Stimulated activated CD4-positive, alpha-beta T cell treated with anti-CD3 and anti-CD28 coated beads, Interleukin-15, amount 100 ng/mL, for 24 hours (primary cell): ENCODE measurements at regions not wholly inside any gene's neighbourhood (a gene's known extent, or its start where the extent isn't known, plus 50 kb on each side); places are given as distances from the start of the nearest gene placed in this dataset.

Experiments used
- DNase-seq: peaks from one replicate; pipeline ENCODE4 v3.0.0-alpha.2; 2020

GRCh38 chr11:106217456-106217855, 140.0 kb downstream of the AASDHPPT start:
- DNase-seq = no peak

- DNase-seq = no peak
These were observed 140.6 kb downstream of the AASDHPPT start for GRCh38 chr11:106218106-106218505.

GRCh38 chr11:106222626-106223025, 145.2 kb downstream of the AASDHPPT start:
- DNase-seq = no peak

- DNase-seq = no peak
These were observed 146.7 kb downstream of the AASDHPPT start for GRCh38 chr11:106224172-106224571.

- DNase-seq = no peak
These were observed 151.5 kb downstream of the AASDHPPT start for GRCh38 chr11:106228996-106229395.

GRCh38 chr11:106231591-106231990, 154.1 kb downstream of the AASDHPPT start:
- DNase-seq = no peak

- DNase-seq = no peak
These were observed 155.7 kb downstream of the AASDHPPT start for GRCh38 chr11:106233191-106233590.

GRCh38 chr11:106234794-106235193, 157.3 kb downstream of the AASDHPPT start:
- no peak for DNase-seq

- DNase-seq = no peak
These were observed 158.8 kb downstream of the AASDHPPT start for GRCh38 chr11:106236295-106236694.

GRCh38 chr11:106238704-106239360, 161.4 kb downstream of the AASDHPPT start:
- DNase-seq = no peak

- no peak for DNase-seq
These were observed 164.3 kb downstream of the AASDHPPT start for GRCh38 chr11:106241601-106242257.

GRCh38 chr11:106242718-106243415, 165.4 kb downstream of the AASDHPPT start:
- DNase-seq = no peak

- DNase-seq = no peak
These were observed 169.0 kb downstream of the AASDHPPT start for GRCh38 chr11:106246495-106246894.

- DNase-seq = no peak
These were observed 172.3 kb downstream of the AASDHPPT start for GRCh38 chr11:106249617-106250239.

GRCh38 chr11:106262852-106263251, 185.4 kb downstream of the AASDHPPT start:
- no peak for DNase-seq

- no peak for DNase-seq
These were observed 186.1 kb downstream of the AASDHPPT start for GRCh38 chr11:106263527-106263926.

GRCh38 chr11:106271086-106271485, 193.6 kb downstream of the AASDHPPT start:
- DNase-seq = no peak

- DNase-seq = no peak
These were observed 194.2 kb downstream of the AASDHPPT start for GRCh38 chr11:106271686-106272085.

GRCh38 chr11:106275151-106275550, 197.7 kb downstream of the AASDHPPT start:
- no peak for DNase-seq

- no peak for DNase-seq
These were observed 198.7 kb downstream of the AASDHPPT start for GRCh38 chr11:106276126-106276525.

GRCh38 chr11:106276859-106277436, 199.5 kb downstream of the AASDHPPT start:
- DNase-seq = no peak

- DNase-seq = no peak
These were observed 200.0 kb downstream of the AASDHPPT start for GRCh38 chr11:106277484-106277883.

GRCh38 chr11:106278391-106278790, 200.9 kb downstream of the AASDHPPT start:
- no peak for DNase-seq
